Activated CD8-positive, alpha-beta memory T cell treated with anti-CD3 and anti-CD28 coated beads, Interleukin-2, amount 50 U/mL, for 24 hours (primary cell): ENCODE measurements at regions not wholly inside any gene's neighbourhood (a gene's known extent, or its start where the extent isn't known, plus 50 kb on each side); places are given as distances from the start of the nearest gene placed in this dataset.

Experiments used
- DNase-seq: peaks from one replicate; pipeline ENCODE4 v3.0.0-alpha.2; 2020; ENCODE audit errors: extremely low read depth

- no peak for DNase-seq
Measured at GRCh38 chr11:11039208-11039965, 181.5 kb upstream of the ZBED5 start.

GRCh38 chr11:11038782-11039181 lies 180.9 kb upstream of the ZBED5 start:
- DNase-seq, result no peak

- no peak for DNase-seq
Measured at GRCh38 chr11:11038352-11038751, 180.5 kb upstream of the ZBED5 start.

- DNase-seq, result no peak
Measured at GRCh38 chr11:11036848-11037732, 179.2 kb upstream of the ZBED5 start.

GRCh38 chr11:11036185-11036847 lies 178.5 kb upstream of the ZBED5 start:
- no peak for DNase-seq

- no peak for DNase-seq
Measured at GRCh38 chr11:11035331-11035730, 177.5 kb upstream of the ZBED5 start.

- DNase-seq, result no peak
Measured at GRCh38 chr11:11034476-11034875, 176.6 kb upstream of the ZBED5 start.

GRCh38 chr11:11032066-11032465 lies 174.2 kb upstream of the ZBED5 start:
- DNase-seq, result no peak

GRCh38 chr11:11029027-11029426 lies 171.2 kb upstream of the ZBED5 start:
- DNase-seq, result no peak

- DNase-seq, result peak; percentile 51
Measured at GRCh38 chr11:11028017-11028692, 170.3 kb upstream of the ZBED5 start.

- DNase-seq, result no peak
Measured at GRCh38 chr11:11027288-11027687, 169.4 kb upstream of the ZBED5 start.

GRCh38 chr11:11025087-11025486 lies 167.2 kb upstream of the ZBED5 start:
- DNase-seq, result no peak

- no peak for DNase-seq
Measured at GRCh38 chr11:11022125-11022730, 164.4 kb upstream of the ZBED5 start.

GRCh38 chr11:11021563-11021962 lies 163.7 kb upstream of the ZBED5 start:
- no peak for DNase-seq

GRCh38 chr11:11020747-11021149 lies 162.9 kb upstream of the ZBED5 start:
- no peak for DNase-seq

- DNase-seq, result no peak
Measured at GRCh38 chr11:11020219-11020726, 162.4 kb upstream of the ZBED5 start.

- no peak for DNase-seq
Measured at GRCh38 chr11:11016943-11017342, 159.1 kb upstream of the ZBED5 start.

- no peak for DNase-seq
Measured at GRCh38 chr11:11016068-11016467, 158.2 kb upstream of the ZBED5 start.

- no peak for DNase-seq
Measured at GRCh38 chr11:11011617-11012016, 153.8 kb upstream of the ZBED5 start.

- no peak for DNase-seq
Measured at GRCh38 chr11:11010624-11011127, 152.8 kb upstream of the ZBED5 start.

- no peak for DNase-seq
Measured at GRCh38 chr11:11009179-11009578, 151.3 kb upstream of the ZBED5 start.
